Fibroblast of skin of abdomen (primary cell): ENCODE measurements at regions not wholly inside any gene's neighbourhood (a gene's known extent, or its start where the extent isn't known, plus 50 kb on each side); places are given as distances from the start of the nearest gene placed in this dataset.

Experiments used
- DNase-seq: peaks from one replicate; pipeline ENCODE4 v3.0.0-alpha.2; 2013

DNA sequence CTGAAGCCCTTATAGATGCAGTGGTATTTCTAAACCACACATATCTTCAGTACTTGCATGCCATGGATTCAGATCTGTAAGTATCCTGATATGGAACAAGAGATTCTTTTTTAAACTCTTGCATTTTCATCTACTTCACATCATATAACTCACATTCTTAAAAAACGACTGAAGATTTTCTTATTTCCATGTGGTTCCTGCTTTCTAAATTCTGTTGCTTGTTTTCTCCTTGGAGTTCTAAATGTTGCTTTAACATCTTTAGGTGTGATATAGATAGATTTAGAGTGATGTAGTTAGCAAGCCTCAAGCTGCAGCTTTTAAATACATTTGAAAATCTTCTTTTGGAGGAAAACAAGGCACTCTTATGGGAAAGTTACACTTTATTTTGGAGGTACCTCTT lies 455.4 kb downstream of the FOXG1 start:
- DNase-seq, result no peak

DNA sequence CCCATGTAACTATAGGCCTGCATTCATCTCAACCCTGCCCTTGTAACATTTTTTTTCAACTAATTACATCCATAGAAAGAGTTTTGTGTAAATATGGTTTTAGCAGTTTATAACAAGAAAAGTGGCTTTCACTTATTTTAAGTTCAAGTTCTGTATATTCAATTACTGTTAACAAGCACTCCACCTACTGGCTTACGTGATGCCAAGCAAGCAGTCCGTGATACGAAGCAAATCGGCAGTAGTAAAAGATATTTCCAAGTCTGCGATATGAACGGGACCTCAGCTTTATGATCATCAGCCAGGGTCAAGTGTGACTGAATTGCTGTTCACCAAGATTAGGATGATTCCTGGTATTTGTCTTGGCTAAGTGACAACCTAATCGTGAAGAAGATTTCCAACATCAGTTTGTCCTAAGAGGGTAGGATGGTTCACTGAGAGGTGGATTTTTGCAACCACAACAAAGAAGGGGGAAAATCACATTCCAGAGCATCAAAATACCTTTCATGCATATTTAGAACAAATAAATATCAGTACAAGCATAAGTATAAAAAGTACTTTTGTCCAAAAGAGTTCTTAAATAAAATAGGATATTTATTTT lies 456.2 kb downstream of the FOXG1 start:
- peak; percentile 52 for DNase-seq

DNA sequence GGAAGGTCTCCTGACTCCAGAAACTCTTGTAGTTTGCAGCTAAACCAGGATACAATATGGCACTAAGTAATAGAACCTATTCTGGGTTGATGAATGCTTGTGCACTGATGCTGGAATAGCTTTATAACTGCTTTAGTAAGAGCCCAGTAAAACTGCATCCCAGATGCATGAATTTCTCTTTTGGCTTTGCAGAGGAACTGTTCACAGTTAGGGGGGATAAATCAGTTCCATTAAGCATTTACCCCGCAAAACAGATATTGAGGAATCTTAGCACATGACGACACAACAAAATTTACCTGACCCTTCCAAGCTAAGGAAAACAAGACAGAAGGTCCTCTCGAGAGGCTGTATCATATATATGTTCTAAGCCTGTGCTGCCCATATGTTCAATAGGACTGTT lies 457.4 kb downstream of the FOXG1 start:
- no peak for DNase-seq

DNA sequence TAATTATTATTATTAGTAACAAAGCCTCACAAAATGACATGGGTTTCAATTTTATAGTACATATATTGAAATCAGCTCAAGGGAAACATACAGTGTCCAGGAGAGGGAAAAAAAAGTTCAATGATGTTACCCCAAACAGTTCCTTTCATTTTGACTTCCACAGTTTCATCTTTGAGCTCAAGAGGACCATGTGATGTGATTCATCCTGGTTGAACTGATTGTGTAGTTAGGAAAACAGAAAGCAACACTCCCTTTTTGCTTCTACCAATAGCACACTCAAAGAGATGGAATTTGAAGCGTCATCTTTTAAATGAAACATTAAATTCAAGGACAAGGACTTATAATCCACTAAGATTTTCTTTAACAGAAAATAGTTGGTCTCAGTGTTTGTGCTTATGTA lies 461.0 kb downstream of the FOXG1 start:
- DNase-seq, result no peak

DNA sequence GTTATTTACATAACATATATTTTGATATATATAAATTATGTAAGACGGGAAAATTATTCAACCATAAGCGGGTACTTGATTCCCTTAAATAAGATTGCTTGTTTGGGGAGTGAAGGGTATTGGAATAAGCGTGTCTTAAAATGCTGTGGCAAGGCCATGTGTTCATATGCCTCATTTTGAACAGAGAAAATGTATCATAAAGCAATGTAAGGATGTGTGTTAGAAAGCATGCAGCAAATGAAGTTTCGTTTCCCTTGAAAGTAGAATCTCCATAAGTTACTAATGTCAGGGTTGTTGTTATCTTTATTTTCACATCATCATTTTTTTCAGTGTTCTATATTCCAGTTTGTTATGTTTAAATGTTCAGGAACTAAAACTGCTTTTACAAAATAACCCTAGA lies 465.6 kb downstream of the FOXG1 start:
- no peak for DNase-seq

DNA sequence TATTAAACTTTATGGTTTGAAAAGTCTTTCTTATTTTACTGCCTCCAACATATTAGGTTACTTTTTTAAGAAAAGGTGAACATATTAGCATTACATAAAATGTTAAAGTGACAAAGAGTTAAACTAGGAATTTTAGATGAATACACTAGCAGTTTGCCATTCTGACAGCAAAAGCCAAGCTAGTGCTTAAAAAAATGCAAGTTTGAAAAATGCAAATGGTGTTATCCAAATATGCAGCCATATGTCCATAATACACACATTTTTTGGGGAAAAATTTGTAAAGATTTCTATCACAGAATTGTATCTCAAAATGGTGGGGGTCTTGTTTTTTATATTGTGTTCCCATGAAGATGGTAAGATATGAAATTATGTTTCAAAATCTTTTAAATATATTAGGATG lies 466.1 kb downstream of the FOXG1 start:
- DNase-seq, result no peak

DNA sequence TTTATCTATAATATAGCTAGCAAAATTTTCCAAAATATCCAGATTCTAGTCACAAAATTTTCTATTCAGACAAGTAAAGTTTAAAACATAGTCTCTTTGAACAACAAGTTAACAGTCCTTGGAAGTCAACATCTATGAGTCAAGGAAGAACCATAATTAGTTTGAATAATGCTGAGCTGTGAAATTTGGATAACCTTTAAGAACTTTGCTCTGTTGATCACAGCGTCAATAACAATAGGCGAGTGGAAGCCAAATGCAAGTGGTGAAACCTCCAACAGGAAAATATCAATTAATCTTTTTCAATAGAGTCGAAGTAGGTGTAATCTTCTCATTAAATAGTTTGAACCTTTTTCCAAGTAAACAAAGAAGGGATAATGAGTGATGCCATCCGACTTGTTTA lies 466.6 kb downstream of the FOXG1 start:
- DNase-seq, result no peak

DNA sequence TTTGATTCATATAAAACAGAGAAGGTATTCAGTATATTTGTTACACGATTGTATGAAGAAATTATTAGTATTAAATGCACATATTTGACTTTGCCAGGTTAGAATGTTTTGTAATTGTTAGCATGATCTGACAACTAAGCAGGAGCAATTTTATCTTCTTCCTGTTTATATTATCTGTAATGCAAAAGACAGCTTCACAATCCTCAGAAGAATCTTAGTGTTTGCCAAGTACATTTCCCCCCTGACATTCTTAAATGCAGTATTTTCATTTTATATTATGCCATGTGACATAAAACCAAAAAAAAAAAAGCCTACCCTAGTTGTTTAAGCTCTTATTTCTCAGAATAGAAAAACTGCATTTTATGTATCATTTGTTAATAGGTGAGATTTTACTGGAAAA lies 469.4 kb downstream of the FOXG1 start:
- no peak for DNase-seq

DNA sequence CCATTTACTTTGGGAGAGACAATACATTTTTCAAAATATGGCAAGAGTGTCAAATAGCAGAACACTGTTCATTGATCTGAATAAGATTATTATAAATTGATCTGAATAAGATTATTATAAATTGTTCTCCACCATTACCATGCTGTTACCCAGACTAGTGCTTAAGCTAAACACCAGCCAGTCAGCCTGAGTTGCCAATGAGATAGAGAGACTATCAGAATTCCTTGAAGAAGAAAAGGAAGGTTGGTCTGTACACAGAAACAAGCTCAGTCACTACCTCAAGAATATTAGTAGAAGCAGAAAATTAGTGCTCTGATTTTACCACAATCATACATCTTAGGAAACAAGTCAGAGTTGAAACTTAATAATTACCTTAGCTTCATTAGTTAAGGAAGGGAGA lies 469.8 kb downstream of the FOXG1 start:
- no peak for DNase-seq

DNA sequence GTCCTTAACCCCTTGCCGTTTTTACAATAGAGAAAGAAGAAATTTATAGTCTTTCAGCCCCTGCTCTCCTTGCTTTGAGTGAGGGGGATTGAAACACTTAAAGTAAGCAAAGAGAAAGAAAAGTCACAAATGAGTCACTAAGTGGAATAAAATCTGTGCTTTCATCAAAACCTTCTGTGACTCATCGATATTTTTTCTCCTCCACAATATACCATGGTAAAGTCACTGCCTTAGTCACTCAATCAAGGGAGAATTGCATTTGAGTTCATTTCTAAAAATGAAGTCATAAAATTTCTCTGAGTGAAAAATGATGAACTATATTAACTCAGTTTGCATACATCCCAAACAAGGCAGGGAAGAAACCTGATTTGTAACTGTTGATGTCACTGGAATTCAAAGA lies 470.3 kb downstream of the FOXG1 start:
- DNase-seq, result peak; percentile 83

DNA sequence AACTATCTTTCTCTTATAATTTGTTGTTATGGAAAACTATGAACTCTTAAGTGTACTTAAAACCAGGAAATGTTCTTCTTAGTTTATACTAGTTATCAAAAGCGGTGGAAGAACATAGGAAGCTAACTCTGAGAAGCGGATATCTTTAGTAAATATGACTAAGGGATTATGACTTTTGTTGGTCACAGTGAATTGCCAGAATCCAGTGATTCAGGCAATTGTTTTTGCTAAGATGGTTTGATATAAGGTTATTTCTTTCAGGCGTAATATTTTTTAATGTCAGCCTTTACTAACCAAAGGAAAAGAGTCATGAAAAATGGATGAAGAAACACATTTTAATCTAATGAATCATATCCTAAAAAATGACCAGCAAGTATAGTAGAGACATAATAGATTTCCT lies 473.5 kb downstream of the FOXG1 start:
- DNase-seq, result peak; percentile 84

DNA sequence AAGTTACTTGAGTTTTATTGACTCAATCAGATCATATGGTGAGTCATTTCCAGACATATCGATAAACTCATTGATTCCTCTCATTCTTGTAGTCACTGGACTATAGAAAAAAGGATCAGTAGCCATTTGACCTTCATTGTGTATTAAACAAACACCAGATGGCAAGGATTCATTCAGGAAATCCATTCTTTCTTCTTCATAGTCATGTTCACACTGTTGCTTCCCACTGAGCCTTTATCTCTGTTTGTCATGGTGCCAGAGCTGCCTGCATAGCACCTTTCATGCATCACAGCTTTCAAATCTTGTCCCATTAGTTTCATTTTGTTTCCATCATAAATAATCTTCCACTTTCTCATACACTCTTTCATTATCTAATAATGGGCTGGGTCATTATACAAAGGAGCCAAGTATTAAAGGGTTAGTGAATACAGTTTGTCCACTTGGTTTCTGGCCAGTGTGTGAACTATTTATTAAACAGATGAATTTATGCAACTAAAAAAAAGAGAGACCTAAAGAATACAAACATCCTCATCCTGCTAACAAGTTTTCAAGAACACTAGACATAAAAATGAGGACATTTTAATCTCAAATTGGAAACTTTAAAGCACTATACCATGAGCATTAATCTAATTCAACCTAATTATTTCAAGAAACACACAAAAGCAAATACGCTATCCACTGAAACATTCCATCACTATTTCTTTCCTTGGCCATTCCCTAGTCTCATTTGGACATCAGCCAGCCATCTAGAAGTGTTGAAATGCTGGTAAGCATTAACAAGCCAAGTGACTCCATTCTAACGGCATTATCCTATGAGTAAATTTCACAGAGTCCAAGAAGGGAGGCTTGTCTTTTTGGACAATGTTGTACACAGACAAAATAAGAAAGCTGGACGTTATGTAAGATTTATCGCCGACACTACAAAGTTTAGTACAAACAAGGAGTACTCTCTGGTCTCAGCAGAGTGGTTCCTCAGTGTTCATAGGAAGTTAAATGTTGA lies 476.5 kb downstream of the FOXG1 start:
- DNase-seq, result peak; percentile 76

DNA sequence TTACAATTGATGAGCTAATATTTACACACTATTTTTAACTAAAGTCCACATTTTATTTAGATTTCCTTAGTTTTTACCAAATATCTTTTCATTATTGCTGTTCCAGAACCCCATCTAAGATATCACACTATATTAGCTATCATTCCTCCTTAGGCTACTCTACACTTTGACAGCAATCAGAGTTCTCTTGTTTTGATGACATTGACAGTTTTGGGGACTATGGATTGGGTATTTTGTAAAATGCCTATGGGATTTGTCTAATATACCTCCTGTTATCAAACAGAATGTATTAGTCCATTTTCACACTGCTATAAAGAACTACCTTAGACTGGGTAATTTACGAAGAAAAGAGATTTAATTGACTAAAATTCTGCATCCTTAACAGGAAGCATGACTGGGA lies 489.1 kb downstream of the FOXG1 start:
- DNase-seq, result no peak

DNA sequence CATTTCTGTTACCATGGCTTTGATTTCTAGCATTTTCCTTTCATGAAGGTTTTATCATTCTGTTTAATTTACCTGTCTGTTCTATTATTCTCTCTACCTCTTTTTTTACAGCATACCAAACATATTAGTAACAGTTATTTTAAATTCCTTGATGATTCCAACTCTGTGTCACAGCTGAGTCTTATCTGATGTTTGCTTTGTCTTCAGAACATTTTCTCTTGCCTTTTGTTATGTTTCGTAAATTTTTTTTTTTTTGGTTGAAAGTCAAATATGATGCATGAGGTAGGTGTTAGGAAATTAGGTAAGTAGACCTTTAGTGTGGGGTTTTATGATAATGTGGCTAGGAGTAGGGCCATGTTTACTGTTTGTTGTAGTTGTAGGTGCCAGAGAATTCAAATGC lies 496.4 kb downstream of the FOXG1 start:
- DNase-seq, result no peak

DNA sequence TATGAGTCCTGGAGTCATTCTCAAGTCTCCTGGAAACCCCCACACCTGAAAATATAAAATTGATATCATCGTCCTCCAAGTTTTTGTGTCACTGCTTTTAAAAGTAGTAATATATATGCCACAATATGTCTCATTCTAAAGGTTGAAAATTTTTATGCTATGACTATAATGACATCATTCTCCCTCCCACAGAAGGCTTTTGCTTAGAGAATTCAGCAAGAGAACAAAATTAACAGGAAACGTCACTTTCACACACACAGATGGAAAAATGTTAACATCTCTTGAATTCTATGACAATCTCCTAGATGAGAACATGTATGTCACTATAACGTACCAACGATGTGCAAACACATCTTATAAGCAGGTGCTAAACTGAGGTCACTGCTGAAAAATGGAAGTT lies 498.3 kb downstream of the FOXG1 start:
- DNase-seq, result no peak

DNA sequence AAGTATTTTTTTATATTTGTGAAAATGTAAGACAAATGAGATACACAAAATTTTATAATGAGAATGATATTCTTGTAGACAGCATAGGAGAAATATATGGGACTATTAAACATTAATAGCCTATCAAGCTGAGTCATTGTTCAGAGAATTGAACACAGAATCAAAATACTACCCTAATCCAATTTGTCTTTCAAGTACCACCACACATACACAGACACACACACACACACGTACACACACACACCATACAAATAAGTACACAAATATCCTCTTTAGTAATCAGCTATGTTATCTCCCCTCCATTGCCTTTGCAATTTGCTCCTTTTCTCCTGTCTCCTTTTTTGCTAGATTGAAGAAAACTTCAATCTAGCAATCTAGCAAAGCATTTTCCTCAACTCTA lies 499.3 kb downstream of the FOXG1 start:
- DNase-seq, result no peak

DNA sequence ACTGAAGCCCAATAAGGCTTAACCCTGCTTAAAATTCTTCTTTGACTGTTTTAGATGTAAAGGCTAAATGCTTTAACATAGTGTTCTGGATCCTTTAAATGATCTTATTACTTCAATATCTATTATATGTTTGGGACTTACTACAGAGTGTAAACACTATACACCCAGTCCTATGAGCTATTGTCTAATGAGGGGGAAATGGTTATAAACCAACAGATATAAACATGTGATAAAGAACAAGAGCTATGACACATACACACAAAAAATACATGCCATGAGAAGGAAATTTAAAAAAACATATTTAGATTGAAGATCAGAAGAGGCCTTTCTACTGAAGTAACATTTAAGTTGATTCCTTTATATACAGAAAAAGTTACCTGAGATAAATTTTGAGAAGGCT lies 505.1 kb downstream of the FOXG1 start:
- no peak for DNase-seq

DNA sequence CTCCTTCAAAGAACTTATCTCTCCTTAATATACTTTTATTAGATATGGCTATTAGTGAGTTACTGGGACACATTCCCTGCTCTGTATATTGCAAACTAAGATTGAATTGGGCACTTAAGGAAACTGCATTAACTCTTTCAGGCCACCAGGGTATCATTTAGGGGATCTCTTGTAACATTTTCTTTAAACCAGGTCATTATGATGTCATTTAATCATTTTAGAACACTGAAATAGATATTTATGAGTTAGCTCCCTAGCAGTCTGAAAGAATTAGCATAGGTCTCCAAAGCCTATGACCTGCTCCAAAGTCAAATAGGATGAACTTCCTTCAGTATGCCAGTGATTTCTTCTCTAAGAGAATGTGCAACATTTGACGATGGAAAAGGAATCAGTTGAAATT lies 506.9 kb downstream of the FOXG1 start:
- no peak for DNase-seq

DNA sequence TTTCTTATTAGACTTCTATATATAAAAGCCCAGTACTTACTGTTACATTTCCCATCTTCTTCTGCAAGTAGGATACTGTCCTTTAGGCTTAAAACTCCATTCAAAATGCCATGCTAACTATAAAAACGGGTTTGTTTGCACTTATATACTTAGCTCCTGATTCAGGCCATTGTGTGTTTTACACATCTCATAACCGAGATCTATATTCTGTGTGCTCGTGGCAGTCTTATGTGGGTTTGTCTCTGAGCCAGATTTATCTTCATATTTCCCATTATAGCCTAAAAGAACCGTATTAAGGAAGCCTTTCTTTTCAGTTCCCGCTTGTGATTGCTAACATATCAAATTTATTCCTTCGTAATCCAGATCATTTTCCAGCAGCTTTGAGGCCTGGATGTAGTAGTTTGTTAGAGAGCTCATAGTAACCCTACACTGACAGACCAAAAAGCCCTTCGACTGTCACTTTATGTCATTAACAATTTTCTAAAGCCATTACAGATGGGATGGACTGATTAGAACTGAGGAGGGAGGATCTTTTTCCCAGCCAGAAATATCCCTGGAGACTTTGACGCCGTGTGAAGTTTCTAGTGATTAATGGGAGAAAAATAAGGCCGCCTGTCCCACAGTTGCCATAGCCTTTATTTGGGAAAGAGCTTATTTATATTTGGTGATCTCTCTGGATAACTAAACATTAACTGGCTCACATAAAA lies 508.5 kb downstream of the FOXG1 start:
- DNase-seq, result no peak

DNA sequence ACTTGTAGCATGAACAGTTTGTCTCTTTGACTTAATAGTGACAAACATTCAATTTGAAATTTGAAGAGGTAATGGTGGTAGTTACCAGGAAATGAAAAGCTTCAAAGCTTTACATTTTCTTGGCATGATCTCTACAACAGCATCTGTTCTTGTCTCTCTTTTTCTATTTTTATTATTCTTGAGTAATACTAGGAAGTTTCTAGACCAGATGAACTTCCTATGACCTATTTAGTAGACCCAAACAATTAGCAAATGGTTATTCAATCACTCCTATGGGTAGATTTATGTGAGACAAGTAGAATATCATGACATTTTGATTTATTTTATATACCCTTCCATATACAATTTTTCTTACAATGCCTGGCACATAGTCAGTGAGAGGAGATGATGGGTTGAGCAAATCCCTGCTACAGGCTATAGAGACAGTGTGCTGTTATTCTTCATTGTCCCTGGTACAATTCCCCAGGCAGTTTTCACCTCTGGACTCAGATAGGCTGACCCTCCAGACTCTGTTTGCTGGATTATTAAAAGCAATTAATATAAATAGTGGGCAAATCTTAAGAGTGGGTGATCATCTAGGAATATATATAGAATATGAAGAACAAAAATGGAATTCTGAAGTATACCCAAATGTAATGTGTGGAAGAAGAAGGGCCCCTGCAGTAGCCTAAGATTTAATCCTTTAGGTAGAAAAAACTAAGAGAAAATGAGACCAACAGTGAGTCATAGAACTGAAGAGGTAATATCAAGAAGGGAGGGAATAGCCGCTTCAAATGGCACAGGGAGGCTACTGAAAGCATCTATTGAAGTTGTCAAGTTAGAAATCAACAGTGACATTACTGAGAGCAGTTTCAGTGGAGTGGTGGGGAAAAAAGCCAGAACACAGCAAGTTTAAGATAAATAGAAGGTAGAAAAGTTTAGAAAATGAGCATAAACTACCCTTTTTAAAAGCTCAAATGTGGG lies 512.0 kb downstream of the FOXG1 start:
- peak; percentile 16 for DNase-seq

DNA sequence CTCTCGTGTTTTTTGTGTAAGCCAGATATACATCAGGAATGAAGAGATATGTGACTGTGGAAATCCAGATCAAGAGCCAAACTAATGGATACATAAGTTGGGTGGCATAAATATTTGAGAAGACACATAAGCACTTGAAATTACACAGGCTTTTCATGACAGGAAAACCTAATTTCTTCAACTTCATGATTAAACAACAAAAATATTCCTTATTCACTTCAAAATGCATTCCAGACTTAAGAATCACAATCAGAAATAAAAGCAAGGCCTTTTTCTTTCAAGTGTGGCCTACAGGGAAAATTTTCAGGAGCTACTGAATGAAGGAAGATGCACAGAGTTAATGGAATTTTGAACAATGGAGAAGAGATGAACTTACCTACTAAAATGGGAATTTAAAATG lies 515.6 kb downstream of the FOXG1 start:
- DNase-seq, result peak; percentile 64

DNA sequence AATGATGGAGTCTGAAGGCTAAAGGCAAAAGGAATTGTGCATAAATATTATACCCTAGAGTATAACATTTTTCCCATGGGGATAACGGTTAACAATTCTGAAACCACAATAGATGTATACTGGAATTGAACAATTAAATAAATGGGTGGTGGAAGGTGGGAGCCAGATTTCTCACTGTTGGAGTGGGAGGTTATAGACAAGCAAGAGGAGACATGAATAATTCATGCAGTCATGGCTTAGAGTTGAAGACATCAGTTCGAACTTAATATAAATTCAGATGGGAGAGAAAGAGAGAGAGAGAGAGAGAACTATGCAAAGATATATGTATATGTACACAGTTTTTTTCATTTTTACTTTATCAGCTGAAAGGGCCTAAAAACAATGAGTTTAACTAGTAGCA lies 523.9 kb downstream of the FOXG1 start:
- DNase-seq, result no peak
